Heart left ventricle (tissue), 13 donors: ENCODE measurements at regions not wholly inside any gene's neighbourhood (a gene's known extent, or its start where the extent isn't known, plus 50 kb on each side); places are given as distances from the start of the nearest gene placed in this dataset.

Experiments used
- CTCF ChIP-seq, 12 donors: fragments of 200-600 bp; sonication (generic) in 4 of 12; IDR thresholded peaks; one replicate each; pipeline versions ENCODE4 v1.5.0 to v1.8.0; 2018 to 2022; ENCODE audit warnings: antibody characterized with exemption in 12 of 12, mild to moderate bottlenecking in 5 of 12
- POLR2A ChIP-seq, 2 donors: fragments of 450-650 bp; IDR thresholded peaks; one replicate each; pipeline ENCODE4 v1.6.1; 2017; ENCODE audit warnings: antibody characterized with exemption in 2 of 2, mild to moderate bottlenecking in 2 of 2, moderate library complexity in 2 of 2
- donor health status: ischemic (EF 13 %, LVEDD 7.1; RV severe dilation, severe dysfunction).
- donor health status: DM: no; HTN: yes; CAD: no.
- donor health status: DM: no; HTN: no; CAD: no.
- donor health status: ischemic (EF 25% LVEDD 6.9; RV normal size, moderate dysfunction).
- donor health status: ischemic (EF 25% LVEDD 5.7; RV mildly dilated, moderate dysfunction).
- donor health status: ischemic (EF 35%, LVEDD 5.7; RV mildly dilated, moderate dysfunction).
- donor health status: nonischemic (EF 11% LVEDD 7.7; RV severe dilation, severe dysfunction).
- donor health status: DM: yes; HTN: yes; CAD: no.
- donor health status: PGD.
- donor health status: ischemic (EF 29% LVEDD 5.4; RV normal size, mild dysfunction).
- donor health status: nonischemic (EF 23%, LVEDD 6.1; RV moderate dilation, normal function).

DNA sequence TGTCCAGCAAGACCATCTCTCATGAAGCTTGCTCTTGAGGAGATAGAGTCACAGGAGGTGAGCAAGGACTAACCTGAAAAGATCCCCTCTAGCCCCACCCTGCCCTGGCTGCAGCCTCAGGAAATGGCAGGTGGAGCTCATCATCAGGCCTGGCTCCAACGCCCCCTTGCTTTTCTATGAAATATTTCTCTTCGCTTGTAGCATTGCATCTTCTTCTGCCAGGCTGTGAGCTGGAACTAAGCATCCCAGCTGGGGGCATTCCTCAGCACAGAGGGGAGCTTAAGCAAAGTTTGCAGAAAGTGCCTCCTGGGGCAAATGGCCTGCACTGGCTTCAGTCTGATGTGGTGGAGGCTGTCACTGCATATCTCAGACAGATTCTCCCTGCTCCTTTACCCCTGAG, 90.1 kb upstream of the LGALSL start:
- no peak for TF ChIP-seq CTCF (IDR thresholded peaks at IDR 0.05)
- TF ChIP-seq POLR2A (IDR thresholded peaks at IDR 0.05), result no peak
